Neural progenitor cell (in vitro differentiated cells): ENCODE measurements at regions not wholly inside any gene's neighbourhood (a gene's known extent, or its start where the extent isn't known, plus 50 kb on each side); places are given as distances from the start of the nearest gene placed in this dataset.

ENCODE experiments used
- DNase-seq: peaks from one replicate; pipeline ENCODE4 v3.0.0-alpha.2; 2016; ENCODE audit warnings: low spot score
- H2AFZ ChIP-seq: fragments of 200-600 bp; sonication (generic); replicated peaks from 2 replicates; pipeline ENCODE4 v1.6.1; 2016; ENCODE audit warnings: antibody characterized with exemption
- H3F3A ChIP-seq: fragments of 200-600 bp; sonication (generic); 2 replicates; pipeline ENCODE4 v1.6.1; 2016; ENCODE audit warnings: antibody characterized with exemption, low read depth
- H3K27ac ChIP-seq: fragments of 200-600 bp; sonication (generic); 2 replicates; pipeline ENCODE4 v1.5.1; 2016; ENCODE audit warnings: mild to moderate bottlenecking
- H3K27me3 ChIP-seq: fragments of 200-600 bp; sonication (generic); 2 replicates; pipeline ENCODE4 v1.6.1; 2016; ENCODE audit warnings: mild to moderate bottlenecking, moderate library complexity
- H3K36me3 ChIP-seq: fragments of 200-600 bp; sonication (generic); 2 replicates; pipeline ENCODE4 v1.5.1; 2016
- H3K4me1 ChIP-seq: fragments of 200-600 bp; sonication (generic); 2 replicates; pipeline ENCODE4 v1.6.1; 2016; ENCODE audit warnings: mixed run types
- H3K4me2 ChIP-seq: fragments of 200-600 bp; sonication (generic); 2 replicates; pipeline ENCODE4 v1.6.1; 2016
- H3K4me3 ChIP-seq: fragments of 200-600 bp; sonication (generic); 2 replicates; pipeline ENCODE4 v1.5.1; 2016
- H3K79me2 ChIP-seq: fragments of 200-600 bp; sonication (generic); 2 replicates; pipeline ENCODE4 v1.6.1; 2016; ENCODE audit warnings: low read depth
- H3K9ac ChIP-seq: fragments of 200-600 bp; sonication (generic); 2 replicates; pipeline ENCODE4 v1.6.1; 2016
- H3K9me3 ChIP-seq: fragments of 200-600 bp; sonication (generic); 2 replicates; pipeline ENCODE4 v1.5.1; 2016; ENCODE audit warnings: low read depth
- H4K20me1 ChIP-seq: fragments of 200-600 bp; sonication (generic); 2 replicates; pipeline ENCODE4 v1.6.1; 2016; ENCODE audit warnings: low read depth
- H3K27ac Mint-ChIP-seq: 3 replicates; pipeline ENCODE4 v1.8.0; 2021; ENCODE audit warnings: mixed read lengths
- H3K27me3 Mint-ChIP-seq: 2 replicates; pipeline ENCODE4 v1.8.0; 2022; ENCODE audit warnings: low read depth, mild to moderate bottlenecking, inconsistent platforms, moderate library complexity, mixed read lengths; ENCODE audit not compliant: insufficient read depth
- H3K36me3 Mint-ChIP-seq: 3 replicates; pipeline ENCODE4 v1.8.0; 2021; ENCODE audit warnings: mixed read lengths
- H3K4me1 Mint-ChIP-seq: 3 replicates; pipeline ENCODE4 v1.8.0; 2021; ENCODE audit warnings: mixed read lengths
- H3K4me3 Mint-ChIP-seq: 3 replicates; pipeline ENCODE4 v1.8.0; 2021; ENCODE audit warnings: mild to moderate bottlenecking, moderate library complexity, mixed read lengths
- H3K9me3 Mint-ChIP-seq: 3 replicates; pipeline ENCODE4 v1.8.0; 2020; ENCODE audit warnings: mixed read lengths
- CTCF ChIP-seq: fragments of 200-600 bp; sonication (generic); IDR thresholded peaks from 2 replicates; pipeline ENCODE4 v1.5.1; 2017; ENCODE audit warnings: antibody characterized with exemption, mild to moderate bottlenecking
- EZH2 ChIP-seq: fragments of 200-600 bp; sonication (generic); IDR thresholded peaks from 2 replicates; pipeline ENCODE4 v1.6.1; 2017; ENCODE audit warnings: antibody characterized with exemption, mild to moderate bottlenecking, moderate library complexity
- EZH2phosphoT487 ChIP-seq: fragments of 200-600 bp; sonication (generic); IDR thresholded peaks from 2 replicates; pipeline ENCODE4 v1.6.1; 2017; ENCODE audit warnings: antibody characterized with exemption

DNA sequence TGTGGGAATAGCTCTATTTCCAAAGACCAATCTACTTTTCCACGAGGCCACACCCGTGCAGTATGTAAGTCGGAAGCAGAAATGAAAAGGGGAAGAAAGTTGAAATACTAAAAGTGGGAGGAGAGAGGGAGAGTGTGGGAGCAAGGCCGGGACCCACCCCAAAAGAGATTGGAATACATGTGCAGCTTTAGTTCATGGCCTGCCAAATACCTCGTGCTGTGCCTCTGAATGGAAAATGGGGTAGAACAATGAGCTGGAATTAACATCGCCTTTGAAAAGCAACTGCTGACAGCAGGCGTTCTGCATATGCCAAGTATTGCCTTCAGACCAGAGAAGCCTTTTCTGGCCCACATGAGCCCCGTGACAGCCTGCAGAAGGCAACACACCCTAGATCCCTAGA lies 155.6 kb downstream of the CD83 start:
- Mint-ChIP-seq H3K27me3 (peaks cover 14% of the 10 kb centered on the region), H3K9me3 (peaks cover 5% of the 10 kb centered on the region), H3K4me3 (no peak overlapping the region), H3K4me1 (peaks cover 36% of the 10 kb centered on the region), H3K36me3 (no peaks in the 10 kb centered on the region), H3K27ac (no peak overlapping the region)
- no peaks in the 10 kb centered on the region for H4K20me1 ChIP-seq
- no peaks in the 10 kb centered on the region for H3K79me2 ChIP-seq
- no peaks in the 10 kb centered on the region for H3F3A ChIP-seq
- H2AFZ ChIP-seq = no peak overlapping the region
- no peaks in the 10 kb centered on the region for H3K4me1 ChIP-seq
- no peak overlapping the region for H3K4me2 ChIP-seq
- no peak for DNase-seq
- TF ChIP-seq EZH2phosphoT487 = no peak
- no peak for TF ChIP-seq CTCF
- no peak for TF ChIP-seq EZH2
- H3K9ac ChIP-seq = no peak overlapping the region
- H3K4me3 ChIP-seq = no peak overlapping the region
- H3K27me3 ChIP-seq = no peaks in the 10 kb centered on the region
- H3K9me3 ChIP-seq = no peaks in the 10 kb centered on the region
- H3K36me3 ChIP-seq = no peaks in the 10 kb centered on the region
- no peak overlapping the region for H3K27ac ChIP-seq

DNA sequence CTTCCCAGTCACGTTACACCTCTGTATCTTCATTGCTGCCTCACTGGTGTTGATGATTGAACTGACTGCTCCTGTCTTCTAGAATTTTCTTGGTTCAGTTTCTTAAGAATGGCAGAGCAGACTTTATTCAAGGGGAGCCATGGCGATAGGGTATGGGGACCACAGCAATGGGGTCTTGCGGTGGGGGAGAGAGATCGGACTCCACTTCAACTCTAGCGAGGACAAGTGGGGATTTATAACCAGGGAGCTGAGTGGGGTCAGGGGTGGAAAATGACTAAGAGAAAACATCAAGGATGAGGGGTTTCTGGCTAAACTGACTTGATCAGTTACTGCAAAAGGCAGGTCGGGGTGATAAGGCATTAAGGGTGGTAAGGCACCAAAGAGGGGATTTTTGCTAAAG lies 156.4 kb downstream of the CD83 start:
- Histone ChIP-seq H3K27ac (no peak overlapping the region), H3K4me2 (no peak overlapping the region), H3K9me3 (no peaks in the 10 kb centered on the region), H3K27me3 (no peaks in the 10 kb centered on the region), H3K4me3 (no peak overlapping the region), H3K79me2 (no peaks in the 10 kb centered on the region), H3K4me1 (peaks cover 5% of the 10 kb centered on the region), H3K36me3 (no peaks in the 10 kb centered on the region), H4K20me1 (no peaks in the 10 kb centered on the region), H3F3A (no peaks in the 10 kb centered on the region), H2AFZ (no peak overlapping the region), H3K9ac (no peak overlapping the region)
- peaks cover 14% of the 10 kb centered on the region for H3K27me3 Mint-ChIP-seq
- no peak overlapping the region for H3K27ac Mint-ChIP-seq
- H3K4me1 Mint-ChIP-seq = peaks cover 44% of the 10 kb centered on the region
- TF ChIP-seq EZH2 (no peak), EZH2phosphoT487 (no peak), CTCF (no peak)
- H3K4me3 Mint-ChIP-seq = no peak overlapping the region
- H3K9me3 Mint-ChIP-seq = peaks cover 5% of the 10 kb centered on the region
- DNase-seq = no peak
- no peaks in the 10 kb centered on the region for H3K36me3 Mint-ChIP-seq

DNA sequence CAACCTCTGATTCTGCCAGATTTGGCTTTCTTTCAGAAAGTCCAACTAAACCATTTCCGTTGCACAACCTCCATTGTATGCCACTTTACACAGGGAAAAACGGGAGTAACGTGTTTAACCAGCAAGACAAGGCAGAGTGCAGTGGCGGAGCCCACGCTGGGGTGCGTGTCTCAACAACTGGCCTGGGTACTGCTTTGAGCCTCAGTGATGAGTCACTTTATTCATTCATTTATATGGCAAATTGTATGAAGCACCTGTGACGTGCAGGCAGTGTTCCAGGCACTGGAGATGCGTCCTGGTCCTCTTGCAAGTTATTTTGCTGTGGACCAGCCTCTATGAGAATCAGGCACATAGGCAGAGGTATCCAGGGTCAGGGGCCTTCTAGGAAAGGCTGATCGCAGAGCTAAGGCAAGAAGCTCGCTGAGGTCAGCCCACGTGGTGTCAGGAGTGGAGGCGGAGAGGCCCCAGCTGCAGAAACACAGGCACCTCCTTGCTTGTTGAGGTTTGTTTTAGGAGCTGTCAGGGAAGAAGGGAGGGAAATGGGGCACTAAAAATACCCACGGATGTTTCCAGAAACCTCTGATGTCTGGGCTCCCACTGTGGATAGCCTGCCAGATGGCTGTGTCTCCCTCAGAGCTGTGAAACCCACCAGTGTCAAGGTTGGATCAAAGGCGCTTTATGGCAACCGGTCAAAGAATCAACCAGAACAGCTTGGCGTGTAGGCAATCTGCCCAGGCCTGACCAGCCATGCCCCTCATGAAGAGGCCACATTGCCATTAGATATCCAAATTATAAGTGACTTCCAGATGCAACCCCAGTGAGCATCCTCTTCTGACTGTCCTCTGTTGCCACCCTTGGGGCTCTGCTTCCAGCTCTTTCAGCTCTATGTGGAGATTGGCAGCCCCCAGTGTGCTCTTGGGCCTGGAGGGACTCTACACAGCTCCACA lies 157.2 kb downstream of the CD83 start:
- H2AFZ ChIP-seq = no peak overlapping the region
- Mint-ChIP-seq H3K9me3 (peaks cover 5% of the 10 kb centered on the region), H3K27ac (no peak overlapping the region), H3K27me3 (peaks cover 17% of the 10 kb centered on the region), H3K4me3 (no peak overlapping the region), H3K36me3 (no peaks in the 10 kb centered on the region), H3K4me1 (peaks cover 47% of the 10 kb centered on the region)
- no peaks in the 10 kb centered on the region for H3F3A ChIP-seq
- H3K9me3 ChIP-seq = no peaks in the 10 kb centered on the region
- no peaks in the 10 kb centered on the region for H3K79me2 ChIP-seq
- H3K4me1 ChIP-seq = peaks cover 5% of the 10 kb centered on the region
- H3K36me3 ChIP-seq = no peaks in the 10 kb centered on the region
- H3K4me3 ChIP-seq = no peak overlapping the region
- TF ChIP-seq EZH2phosphoT487 (no peak), EZH2 (no peak), CTCF (no peak)
- no peak overlapping the region for H3K27ac ChIP-seq
- no peak overlapping the region for H3K4me2 ChIP-seq
- no peak for DNase-seq
- no peaks in the 10 kb centered on the region for H3K27me3 ChIP-seq
- H3K9ac ChIP-seq = no peak overlapping the region
- H4K20me1 ChIP-seq = no peaks in the 10 kb centered on the region
